Suprapubic skin (tissue), 3 donors: ENCODE measurements at regions not wholly inside any gene's neighbourhood (a gene's known extent, or its start where the extent isn't known, plus 50 kb on each side); places are given as distances from the start of the nearest gene placed in this dataset.

ENCODE experiments used
- POLR2A ChIP-seq, 2 donors: fragments of 450-650 bp; IDR thresholded peaks; one replicate each; pipeline ENCODE4 v1.6.1; 2017; ENCODE audit warnings: antibody characterized with exemption in 2 of 2, mild to moderate bottlenecking in 2 of 2, moderate library complexity in 2 of 2
- TF ChIP-seq, protein P1 (sequence below), 2 donors: fragments of 200-600 bp in 1 of 2; fragments of 450-650 bp in 1 of 2; sonication (generic) in 1 of 2; IDR thresholded peaks; one replicate each; pipeline ENCODE4 v1.5.1; 2016 to 2019; ENCODE audit warnings: antibody characterized with exemption in 2 of 2, mild to moderate bottlenecking in 1 of 2, moderate library complexity in 1 of 2

GRCh38 chr4:123230061-123230460 lies 166.5 kb upstream of the SPRY1 start:
- no peak for TF ChIP-seq POLR2A (IDR thresholded peaks at IDR 0.05)
- TF ChIP-seq, protein P1, sequence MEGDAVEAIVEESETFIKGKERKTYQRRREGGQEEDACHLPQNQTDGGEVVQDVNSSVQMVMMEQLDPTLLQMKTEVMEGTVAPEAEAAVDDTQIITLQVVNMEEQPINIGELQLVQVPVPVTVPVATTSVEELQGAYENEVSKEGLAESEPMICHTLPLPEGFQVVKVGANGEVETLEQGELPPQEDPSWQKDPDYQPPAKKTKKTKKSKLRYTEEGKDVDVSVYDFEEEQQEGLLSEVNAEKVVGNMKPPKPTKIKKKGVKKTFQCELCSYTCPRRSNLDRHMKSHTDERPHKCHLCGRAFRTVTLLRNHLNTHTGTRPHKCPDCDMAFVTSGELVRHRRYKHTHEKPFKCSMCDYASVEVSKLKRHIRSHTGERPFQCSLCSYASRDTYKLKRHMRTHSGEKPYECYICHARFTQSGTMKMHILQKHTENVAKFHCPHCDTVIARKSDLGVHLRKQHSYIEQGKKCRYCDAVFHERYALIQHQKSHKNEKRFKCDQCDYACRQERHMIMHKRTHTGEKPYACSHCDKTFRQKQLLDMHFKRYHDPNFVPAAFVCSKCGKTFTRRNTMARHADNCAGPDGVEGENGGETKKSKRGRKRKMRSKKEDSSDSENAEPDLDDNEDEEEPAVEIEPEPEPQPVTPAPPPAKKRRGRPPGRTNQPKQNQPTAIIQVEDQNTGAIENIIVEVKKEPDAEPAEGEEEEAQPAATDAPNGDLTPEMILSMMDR (IDR thresholded peaks at IDR 0.05) = no peak
